Neural cell (in vitro differentiated cells): ENCODE measurements at regions not wholly inside any gene's neighbourhood (a gene's known extent, or its start where the extent isn't known, plus 50 kb on each side); places are given as distances from the start of the nearest gene placed in this dataset.

Experiments used
- H2AFZ ChIP-seq: fragments of 200-600, 300-800 bp; sonication (generic), shearing (Covaris generic); 2 replicates; pipeline ENCODE4 v1.6.0; 2014; ENCODE audit warnings: low read depth, mild to moderate bottlenecking, antibody characterized with exemption, low read length, moderate library complexity
- H3F3A ChIP-seq: fragments of 200-600 bp; shearing (Covaris generic); 2 replicates; pipeline ENCODE4 v1.6.1; 2016; ENCODE audit warnings: mild to moderate bottlenecking, moderate library complexity, mixed read lengths, antibody characterized with exemption, low read length; ENCODE audit not compliant: insufficient read depth, poor library complexity, severe bottlenecking
- H3K27ac ChIP-seq: fragments of 200-600, 300-800 bp; sonication (generic), shearing (Covaris generic); 2 replicates; pipeline ENCODE4 v1.5.1; 2014; ENCODE audit warnings: mild to moderate bottlenecking, low read length, moderate library complexity
- H3K27me3 ChIP-seq: fragments of 300-800, 200-600 bp; sonication (generic), shearing (Covaris generic); 2 replicates; pipeline ENCODE4 v1.6.0; 2014; ENCODE audit warnings: mild to moderate bottlenecking, low read depth, low read length, moderate library complexity; ENCODE audit not compliant: insufficient read depth
- H3K36me3 ChIP-seq: fragments of 300-800, 200-600 bp; sonication (generic), shearing (Covaris generic); 2 replicates; pipeline ENCODE4 v1.5.1; 2014; ENCODE audit warnings: mild to moderate bottlenecking, antibody characterized with exemption, low read length, moderate library complexity; ENCODE audit not compliant: insufficient read depth
- H3K4me2 ChIP-seq: fragments of 300-800, 200-600 bp; sonication (generic), shearing (Covaris generic); 2 replicates; pipeline ENCODE4 v1.6.0; 2014; ENCODE audit warnings: mild to moderate bottlenecking, low read length
- H3K4me3 ChIP-seq: fragments of 300-800, 200-600 bp; sonication (generic), shearing (Covaris generic); 2 replicates; pipeline ENCODE4 v1.5.1; 2014; ENCODE audit warnings: mild to moderate bottlenecking, low read length, moderate library complexity
- H3K79me2 ChIP-seq: fragments of 200-600 bp; shearing (Covaris generic); replicated peaks from 2 replicates; pipeline ENCODE4 v1.6.0; 2014; ENCODE audit warnings: mild to moderate bottlenecking, low read length, moderate library complexity; ENCODE audit not compliant: insufficient read depth
- H3K9ac ChIP-seq: fragments of 300-800, 200-600 bp; sonication (generic), shearing (Covaris generic); 2 replicates; pipeline ENCODE4 v1.6.1; 2016; ENCODE audit warnings: mild to moderate bottlenecking, low read length, mixed read lengths
- H3K9me2 ChIP-seq: fragments of 200-600 bp; shearing (Covaris generic); 2 replicates; pipeline ENCODE4 v1.6.1; 2016; ENCODE audit warnings: mild to moderate bottlenecking, low read length, mixed read lengths; ENCODE audit not compliant: insufficient read depth
- H3K9me3 ChIP-seq: fragments of 200-600, 300-800 bp; sonication (generic), shearing (Covaris generic); 2 replicates; pipeline ENCODE4 v1.6.1; 2016; ENCODE audit warnings: mild to moderate bottlenecking, mixed run types, low read length, moderate library complexity, mixed read lengths
- H4K20me1 ChIP-seq: fragments of 200-600 bp; shearing (Covaris generic); 2 replicates; pipeline ENCODE4 v1.6.1; 2016; ENCODE audit warnings: mild to moderate bottlenecking, mixed run types; ENCODE audit not compliant: insufficient read depth
- CTCF ChIP-seq: fragments of 450-650 bp; IDR thresholded peaks from 2 replicates; pipeline ENCODE4 v1.5.1; 2014; ENCODE audit warnings: antibody characterized with exemption, mild to moderate bottlenecking, moderate library complexity; ENCODE audit not compliant: poor library complexity, severe bottlenecking
- EP300 ChIP-seq: fragments of 450-650 bp; conservative IDR thresholded peaks from 2 replicates; pipeline ENCODE4 v1.6.1; 2014; ENCODE audit warnings: antibody characterized with exemption, mild to moderate bottlenecking, moderate library complexity; ENCODE audit not compliant: poor library complexity, severe bottlenecking
- EZH2 ChIP-seq: fragments of 200-600, 300-800 bp; shearing (Covaris generic), sonication (generic); IDR thresholded peaks from 2 replicates; pipeline ENCODE4 v1.6.1; 2014; ENCODE audit warnings: antibody characterized with exemption, low read length, borderline replicate concordance, mild to moderate bottlenecking; ENCODE audit not compliant: insufficient read depth, poor library complexity, severe bottlenecking
- MXI1 ChIP-seq: fragments of 450-650 bp; conservative IDR thresholded peaks from 2 replicates; pipeline ENCODE4 v1.6.1; 2014; ENCODE audit warnings: antibody characterized with exemption, mild to moderate bottlenecking; ENCODE audit not compliant: poor library complexity, severe bottlenecking
- POLR2AphosphoS5 ChIP-seq: IDR thresholded peaks from 2 replicates; pipeline ENCODE4 v1.6.1; 2012
- RAD21 ChIP-seq: fragments of 450-650 bp; conservative IDR thresholded peaks from 2 replicates; pipeline ENCODE4 v1.6.1; 2014; ENCODE audit warnings: antibody characterized with exemption, mild to moderate bottlenecking, moderate library complexity
- REST ChIP-seq: IDR thresholded peaks from 2 replicates; pipeline ENCODE4 v1.6.1; 2012; ENCODE audit warnings: borderline replicate concordance
- SMC3 ChIP-seq: fragments of 450-650 bp; conservative IDR thresholded peaks from 2 replicates; pipeline ENCODE4 v1.6.1; 2014; ENCODE audit warnings: antibody characterized with exemption, mild to moderate bottlenecking, moderate library complexity; ENCODE audit not compliant: poor library complexity
- TAF1 ChIP-seq: IDR thresholded peaks from 2 replicates; pipeline ENCODE4 v1.6.1; 2012; ENCODE audit warnings: low read depth

GRCh38 chr1:185568155-185569123 lies 165.8 kb upstream of the HMCN1 start:
- Histone ChIP-seq H3K27me3 (no peaks in the 10 kb centered on the region), H3K36me3 (no peaks in the 10 kb centered on the region), H3K27ac (no peak overlapping the region), H3K4me3 (no peak overlapping the region), H4K20me1 (no peaks in the 10 kb centered on the region), H2AFZ (no peak overlapping the region), H3K4me2 (no peak overlapping the region), H3K9ac (no peak overlapping the region), H3F3A (no peaks in the 10 kb centered on the region), H3K9me2 (no peaks in the 10 kb centered on the region), H3K79me2 (no peaks in the 10 kb centered on the region), H3K9me3 (no peaks in the 10 kb centered on the region)
- TF ChIP-seq REST (no peak), RAD21 (no peak), EP300 (no peak), TAF1 (no peak), CTCF (no peak), MXI1 (no peak), EZH2 (no peak), SMC3 (no peak), POLR2AphosphoS5 (no peak)

GRCh38 chr1:185567440-185567839 lies 166.8 kb upstream of the HMCN1 start:
- Histone ChIP-seq H3K4me2 (no peak overlapping the region), H2AFZ (no peak overlapping the region)
- TF ChIP-seq EP300 (no peak), CTCF (no peak), REST (no peak), MXI1 (no peak), RAD21 (no peak), TAF1 (no peak), POLR2AphosphoS5 (no peak), SMC3 (no peak), EZH2 (no peak)

More at GRCh38 chr1:185567440-185567839, 166.8 kb upstream of the HMCN1 start:
- H4K20me1 ChIP-seq: no peaks in the 10 kb centered on the region
- H3F3A ChIP-seq: no peaks in the 10 kb centered on the region
- no peaks in the 10 kb centered on the region for H3K36me3 ChIP-seq
- no peak overlapping the region for H3K9ac ChIP-seq
- no peaks in the 10 kb centered on the region for H3K9me2 ChIP-seq
- H3K9me3 ChIP-seq: no peaks in the 10 kb centered on the region
- no peak overlapping the region for H3K4me3 ChIP-seq
- H3K27me3 ChIP-seq: no peaks in the 10 kb centered on the region
- H3K79me2 ChIP-seq: no peaks in the 10 kb centered on the region
- no peak overlapping the region for H3K27ac ChIP-seq
